Astrocyte of the spinal cord (primary cell): ENCODE measurements at regions not wholly inside any gene's neighbourhood (a gene's known extent, or its start where the extent isn't known, plus 50 kb on each side); places are given as distances from the start of the nearest gene placed in this dataset.

Source experiments
- DNase-seq: peaks from one replicate; pipeline ENCODE4 v3.0.0; 2011; ENCODE audit warnings: low read depth, low spot score
- H3K4me3 ChIP-seq: 2 replicates; pipeline ENCODE4 v1.5.1; 2011; ENCODE audit warnings: low read depth, mild to moderate bottlenecking, low read length, moderate library complexity
- in situ Hi-C: cut with HindIII; loops from 2 replicates; pipeline ENCODE4 v1.10.0; 2017; ENCODE audit warnings: low sequenced_read_pairs
- TF ChIP-seq, protein P1 (sequence below): IDR thresholded peaks from 2 replicates; pipeline ENCODE4 v1.5.1; 2012; ENCODE audit warnings: low read depth, mild to moderate bottlenecking, low read length, inconsistent platforms

DNA sequence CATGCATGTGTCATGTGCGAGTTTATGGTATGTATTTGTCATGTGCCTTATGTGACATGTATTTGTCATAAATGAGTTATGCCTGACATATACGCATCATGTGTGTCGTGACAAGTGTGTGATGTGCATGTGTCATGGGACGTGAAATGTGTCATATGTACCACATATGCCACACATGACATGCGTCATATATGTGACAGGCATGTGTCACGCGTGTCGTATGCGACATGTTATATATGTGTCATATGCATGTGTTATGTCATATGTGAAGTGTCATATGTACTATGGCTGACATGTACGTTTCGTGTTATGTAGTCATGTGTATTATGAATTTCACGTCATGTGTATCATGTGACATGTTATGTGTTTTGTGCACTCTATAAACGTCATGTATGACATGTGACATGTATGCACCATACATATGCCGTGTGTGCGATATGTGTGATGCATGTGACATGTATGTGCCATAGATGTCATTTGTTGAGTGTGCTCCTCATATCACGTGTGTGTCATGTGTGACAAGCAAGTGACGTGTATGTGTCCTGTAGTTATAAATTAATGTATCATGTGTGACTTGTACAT is 2152.3 kb upstream of the PIK3C3 start:
- in situ Hi-C loops: no loop called here
- TF ChIP-seq, protein P1, sequence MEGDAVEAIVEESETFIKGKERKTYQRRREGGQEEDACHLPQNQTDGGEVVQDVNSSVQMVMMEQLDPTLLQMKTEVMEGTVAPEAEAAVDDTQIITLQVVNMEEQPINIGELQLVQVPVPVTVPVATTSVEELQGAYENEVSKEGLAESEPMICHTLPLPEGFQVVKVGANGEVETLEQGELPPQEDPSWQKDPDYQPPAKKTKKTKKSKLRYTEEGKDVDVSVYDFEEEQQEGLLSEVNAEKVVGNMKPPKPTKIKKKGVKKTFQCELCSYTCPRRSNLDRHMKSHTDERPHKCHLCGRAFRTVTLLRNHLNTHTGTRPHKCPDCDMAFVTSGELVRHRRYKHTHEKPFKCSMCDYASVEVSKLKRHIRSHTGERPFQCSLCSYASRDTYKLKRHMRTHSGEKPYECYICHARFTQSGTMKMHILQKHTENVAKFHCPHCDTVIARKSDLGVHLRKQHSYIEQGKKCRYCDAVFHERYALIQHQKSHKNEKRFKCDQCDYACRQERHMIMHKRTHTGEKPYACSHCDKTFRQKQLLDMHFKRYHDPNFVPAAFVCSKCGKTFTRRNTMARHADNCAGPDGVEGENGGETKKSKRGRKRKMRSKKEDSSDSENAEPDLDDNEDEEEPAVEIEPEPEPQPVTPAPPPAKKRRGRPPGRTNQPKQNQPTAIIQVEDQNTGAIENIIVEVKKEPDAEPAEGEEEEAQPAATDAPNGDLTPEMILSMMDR: no peak
- DNase-seq: no peak
- no peak overlapping the region for H3K4me3 ChIP-seq

DNA sequence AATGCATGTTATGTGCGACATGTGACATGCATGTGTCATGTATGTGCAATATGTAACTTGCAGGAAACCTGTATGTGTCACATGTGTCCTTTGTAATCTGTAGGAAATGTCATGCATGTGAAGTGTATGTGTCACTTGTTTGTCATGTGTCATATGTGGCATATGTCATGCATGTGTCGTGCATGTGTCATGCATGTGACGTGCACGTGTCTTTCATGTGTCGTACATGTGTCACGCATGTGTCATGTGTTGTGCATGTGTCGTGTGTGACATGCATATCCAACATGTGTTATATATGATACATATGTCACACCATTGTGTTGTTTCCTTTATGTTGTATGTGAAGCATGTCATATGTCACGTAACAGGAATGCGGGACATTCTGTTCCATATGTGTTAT is 2153.2 kb upstream of the PIK3C3 start:
- TF ChIP-seq, protein P1: no peak
- no peak for DNase-seq
- in situ Hi-C loops: no loop called here
- no peak overlapping the region for H3K4me3 ChIP-seq

DNA sequence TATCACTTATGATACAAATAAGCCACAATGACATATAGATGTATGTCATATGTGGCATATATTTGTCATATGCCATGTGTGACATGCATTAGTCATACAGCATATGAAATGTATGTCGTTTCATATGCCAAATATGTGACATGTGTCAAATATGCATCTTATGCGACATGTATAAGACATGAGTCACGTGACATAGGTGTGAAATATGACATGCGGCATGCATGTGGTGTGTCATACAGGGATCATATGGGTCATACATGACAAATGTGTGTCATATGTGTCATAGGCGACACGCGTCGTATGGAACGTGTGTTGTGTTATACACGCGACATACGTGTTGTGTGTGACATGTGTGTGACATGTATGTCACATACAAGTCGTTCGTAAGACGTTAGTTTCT is 2154.0 kb upstream of the PIK3C3 start:
- DNase-seq: no peak
- in situ Hi-C loops: no loop called here
- TF ChIP-seq, protein P1: no peak
- H3K4me3 ChIP-seq: no peak overlapping the region

DNA sequence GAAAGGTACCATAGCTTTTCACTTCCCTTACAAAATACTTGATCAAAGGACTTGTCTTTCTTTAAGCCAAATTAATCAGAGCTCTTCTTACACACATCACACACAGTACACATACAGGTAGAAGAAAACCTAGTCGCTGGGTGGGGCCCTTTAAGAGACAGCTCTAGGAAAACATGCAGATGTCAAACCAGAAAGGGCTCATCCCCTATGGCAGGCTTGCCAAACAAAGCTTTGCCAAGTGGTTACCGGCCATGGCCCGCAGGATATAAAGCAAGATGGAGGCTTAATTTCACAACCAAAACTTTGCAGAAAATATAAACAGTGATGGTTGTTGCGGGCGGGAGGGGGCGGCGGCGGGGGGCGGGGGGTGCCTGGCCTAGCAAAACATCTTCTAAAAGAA is 2156.0 kb upstream of the PIK3C3 start:
- TF ChIP-seq, protein P1: no peak
- in situ Hi-C loops: no loop called here
- peak; percentile 16 for DNase-seq
- H3K4me3 ChIP-seq: peak overlapping the region; percentile 76

DNA sequence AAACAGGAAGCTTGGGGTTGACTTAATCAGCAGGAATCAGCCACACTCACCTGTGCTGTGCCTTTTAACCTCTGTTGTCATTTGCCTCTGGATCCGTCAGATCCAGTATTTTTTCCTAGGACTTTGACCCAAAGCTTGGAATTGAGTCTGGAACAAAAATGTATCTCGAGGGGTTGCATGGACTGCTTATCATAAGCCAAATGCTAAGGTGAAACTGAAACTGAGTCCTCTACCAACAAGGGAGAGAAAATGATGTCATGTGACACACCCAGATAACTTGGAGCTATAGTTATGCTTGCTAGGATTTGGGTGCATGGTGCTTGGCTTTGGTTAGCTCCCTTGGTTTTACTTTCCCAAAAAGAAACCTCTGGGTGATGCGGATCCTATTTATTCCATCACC is 2158.6 kb upstream of the PIK3C3 start:
- in situ Hi-C loops: no loop called here
- DNase-seq: no peak
- no peak overlapping the region for H3K4me3 ChIP-seq
- TF ChIP-seq, protein P1: no peak

DNA sequence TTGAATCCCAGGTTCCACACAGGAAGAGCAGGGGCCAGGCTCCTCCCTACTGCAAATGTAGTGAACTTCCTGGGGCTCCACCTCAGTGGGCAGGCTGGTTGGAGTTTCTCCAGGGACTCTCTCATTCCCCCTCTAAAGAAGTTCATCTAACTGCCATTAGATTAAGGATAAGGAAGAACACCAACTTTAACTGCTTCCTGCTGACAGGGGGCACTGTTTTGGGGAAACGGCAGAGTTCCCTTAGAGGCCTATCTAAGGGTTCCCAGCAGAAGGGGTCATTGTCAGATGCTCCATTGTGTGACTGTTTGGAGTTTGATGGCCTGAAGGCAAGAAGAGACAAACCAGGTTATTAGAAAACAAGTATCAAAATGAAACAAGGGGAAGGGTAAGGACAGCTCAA is 2159.7 kb upstream of the PIK3C3 start:
- H3K4me3 ChIP-seq: no peak overlapping the region
- DNase-seq: no peak
- TF ChIP-seq, protein P1: peak; percentile 1
- in situ Hi-C loops: no loop called here

DNA sequence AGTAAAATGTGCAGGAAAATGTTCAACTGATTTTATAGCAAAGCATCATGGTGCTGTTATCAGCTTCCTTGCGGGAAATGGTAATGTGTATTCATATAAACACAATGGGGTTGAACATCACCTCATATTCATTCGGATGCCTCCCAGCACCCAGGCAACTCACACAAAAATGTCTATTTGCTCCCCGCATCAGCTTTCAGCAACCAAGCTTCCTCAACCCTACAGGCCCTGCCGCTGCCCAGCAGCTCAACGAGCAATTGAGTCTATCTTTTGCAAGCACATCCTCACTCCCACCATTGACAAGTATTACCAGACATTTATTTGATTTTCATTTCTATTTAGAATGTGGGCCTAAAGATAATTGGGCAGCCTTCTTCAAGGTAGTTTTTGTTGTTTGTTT is 2161.4 kb upstream of the PIK3C3 start:
- TF ChIP-seq, protein P1: no peak
- no peak for DNase-seq
- in situ Hi-C loops: no loop called here
- H3K4me3 ChIP-seq: no peak overlapping the region
